Cardiac fibroblast (primary cell): ENCODE measurements at regions not wholly inside any gene's neighbourhood (a gene's known extent, or its start where the extent isn't known, plus 50 kb on each side); places are given as distances from the start of the nearest gene placed in this dataset.

Source experiments
- DNase-seq, 2 donors: peaks; one replicate each; pipeline versions ENCODE4 v3.0.0 to v3.0.0-alpha.2; 2010; ENCODE audit warnings: low read depth in 2 of 2
- H3K4me3 ChIP-seq, 2 donors: replicated peaks in 1 of 2; 1 replicate in 1 of 2; 2 replicates in 1 of 2; pipeline ENCODE4 v1.5.1; 2011; ENCODE audit warnings: low read depth in 2 of 2, low read length in 2 of 2, mild to moderate bottlenecking in 2 of 2, moderate library complexity in 1 of 2
- CTCF ChIP-seq: IDR thresholded peaks from one replicate; pipeline ENCODE4 v1.5.1; 2011; ENCODE audit warnings: low read depth, mild to moderate bottlenecking, low read length, inconsistent platforms

DNA sequence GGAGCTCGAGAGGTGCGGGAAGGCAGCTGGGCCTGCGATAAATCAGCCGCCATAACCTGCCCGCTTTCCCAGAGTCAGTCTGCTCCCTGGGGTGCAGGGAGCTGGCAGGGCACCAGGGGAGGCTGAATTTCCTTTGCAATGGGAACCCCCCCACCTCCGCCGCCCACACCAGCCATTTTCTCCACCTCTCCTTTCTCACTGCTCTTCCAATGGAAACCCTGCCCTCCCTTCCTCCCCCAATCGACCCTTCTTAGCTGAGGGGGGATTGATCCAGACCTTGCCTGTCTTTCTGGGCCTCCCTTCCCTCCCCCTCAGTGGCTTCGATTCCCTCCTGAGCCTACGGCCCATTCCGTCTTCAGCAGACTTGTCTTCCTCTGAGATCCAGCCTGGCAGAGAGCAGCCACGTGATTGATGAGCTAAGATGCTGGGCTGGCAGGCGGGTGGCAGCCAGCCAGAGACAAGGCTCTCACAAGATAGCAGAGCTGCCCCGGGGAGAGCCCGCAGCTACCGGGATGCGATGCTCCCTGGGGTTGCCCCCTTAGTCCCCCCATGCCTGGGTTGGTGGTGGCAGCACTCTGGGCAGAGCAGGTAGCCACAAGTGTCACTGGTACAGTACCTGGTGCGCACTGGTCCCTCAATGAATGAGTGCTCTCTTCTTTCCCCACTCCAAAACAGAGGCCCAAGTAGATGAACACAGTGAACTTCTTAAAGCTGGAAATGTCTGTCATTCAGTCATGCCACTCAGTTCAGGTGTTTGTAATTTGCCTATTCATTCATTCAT, 53.7 kb upstream of the FABP6 start:
- DNase-seq: peak; percentile 42 to 46
- no peak for TF ChIP-seq CTCF
- no peak overlapping the region for H3K4me3 ChIP-seq

- H3K4me3 ChIP-seq: no peak overlapping the region
Measured at GRCh38 chr5:160174780-160175437, 54.4 kb upstream of the FABP6 start.

DNA sequence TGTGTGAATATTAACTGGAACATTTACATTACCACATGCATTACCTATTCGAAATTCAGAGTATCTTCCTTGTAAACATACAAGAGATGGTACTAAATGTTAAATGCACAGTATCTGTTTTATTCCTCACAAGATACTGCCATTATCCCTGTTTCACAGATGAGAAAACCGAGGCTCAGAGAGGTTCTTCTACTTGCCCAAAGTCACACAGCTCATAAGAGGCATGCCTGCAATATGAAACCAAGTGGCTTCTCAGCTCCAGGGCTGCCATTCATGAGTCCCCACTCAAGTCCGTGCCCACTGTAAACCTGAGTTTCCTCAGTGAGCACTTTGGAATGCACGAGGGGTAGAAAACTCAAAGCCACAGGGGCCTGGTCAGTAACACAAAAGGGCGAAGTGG, 55.0 kb upstream of the FABP6 start:
- no peak for TF ChIP-seq CTCF
- DNase-seq: no peak
- H3K4me3 ChIP-seq: no peak overlapping the region

More at GRCh38 chr5:160174780-160175437, 54.4 kb upstream of the FABP6 start:
- peak; percentile 22 to 54 for DNase-seq
- no peak for TF ChIP-seq CTCF

- no peak overlapping the region for H3K4me3 ChIP-seq
- DNase-seq: peak; percentile 74 to 84
- no peak for TF ChIP-seq CTCF
Measured at GRCh38 chr5:160171666-160172065, 52.4 kb upstream of the PWWP2A start.

DNA sequence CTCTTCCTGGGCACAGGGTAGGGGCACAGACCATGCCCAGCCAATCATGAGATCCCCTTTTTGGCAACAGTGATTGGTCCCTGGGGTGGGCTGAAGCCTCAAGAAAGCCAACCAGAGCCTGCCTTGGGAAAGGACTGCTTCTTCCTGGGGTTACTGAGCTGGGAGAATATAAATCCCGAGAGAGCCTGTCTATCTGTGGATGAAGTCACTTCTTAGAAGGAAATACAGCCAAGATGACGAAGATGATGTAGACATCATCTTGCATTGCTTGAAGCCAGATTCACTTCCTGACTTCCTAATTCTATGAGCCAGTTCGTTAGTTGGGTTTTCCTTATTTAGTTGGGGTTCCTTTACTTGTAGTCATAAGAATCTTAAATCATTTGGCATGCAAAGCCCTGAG, 50.1 kb upstream of the PWWP2A start:
- no peak for TF ChIP-seq CTCF
- H3K4me3 ChIP-seq: peak overlapping the region in 1 of 2 donors; percentile 30
- DNase-seq: peak; percentile 94 to 99
